ENCODE measurements at regions not wholly inside any gene's neighbourhood (a gene's known extent, or its start where the extent isn't known, plus 50 kb on each side); places are given as distances from the start of the nearest gene placed in this dataset.

- H3K27me3 ChIP-seq (ENCODE audit: control insufficient read depth in 4 of 4, insufficient read depth in 4 of 4, low read length in 3 of 4), result no peaks in the 10 kb centered on the region
- DNase-seq (ENCODE audit: low spot score), result no peak
- 87% methylated on average over 7 of the region's 7 CpGs for WGBS
- no peak overlapping the region for H3K9ac ChIP-seq (ENCODE audit: low read depth in 1 of 2, low read length in 2 of 2)
- H3K27ac ChIP-seq (ENCODE audit: low read depth in 1 of 2, low read length in 2 of 2), result no peak overlapping the region
- no peaks in the 10 kb centered on the region for H3K36me3 ChIP-seq (ENCODE audit: control insufficient read depth in 4 of 4, insufficient read depth in 3 of 4, low read depth in 1 of 4, low read length in 3 of 4)
- H3K9me3 ChIP-seq (ENCODE audit: control insufficient read depth in 4 of 4, low read length in 3 of 4), result no peaks in the 10 kb centered on the region
- TF ChIP-seq TAF1 (conservative IDR thresholded peaks at IDR 0.05) (no peak), RAD21 (IDR thresholded peaks at IDR 0.05) (peak in 1 of 2 donors; percentile 33), EGR1 (IDR thresholded peaks at IDR 0.05; ENCODE audit: low read depth in 2 of 2) (no peak)
- H3K4me1 ChIP-seq (ENCODE audit: control insufficient read depth in 4 of 4, insufficient read depth in 4 of 4, low read length in 3 of 4), result no peaks in the 10 kb centered on the region
- no peak overlapping the region for H3K4me3 ChIP-seq (ENCODE audit: low read depth in 1 of 3, low read length in 3 of 3)
Measured at GRCh38 chr4:24395937-24396336, 188.4 kb downstream of the DHX15 start.

DNA sequence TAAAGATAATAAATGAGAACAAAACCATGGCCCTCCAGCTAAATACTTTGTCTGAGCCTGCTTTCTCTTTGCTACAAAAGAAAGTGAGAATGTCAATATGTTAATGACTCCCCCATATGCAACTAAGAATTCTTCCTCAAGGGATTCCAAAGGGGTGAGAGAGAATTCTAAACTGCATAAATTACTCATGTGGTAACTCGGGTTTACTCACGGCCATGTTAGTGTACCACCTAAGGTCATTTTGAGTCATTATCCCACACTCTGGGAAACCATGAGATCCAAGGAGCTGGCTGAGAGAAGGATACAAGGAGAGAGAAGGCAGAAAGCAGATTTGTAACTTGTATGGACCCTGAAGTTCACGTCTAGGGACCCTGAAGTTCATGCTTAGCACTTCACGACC is 190.3 kb downstream of the DHX15 start:
- Histone ChIP-seq H3K9ac (ENCODE audit: low read depth in 1 of 2, low read length in 2 of 2) (no peak overlapping the region), H3K9me3 (ENCODE audit: control insufficient read depth in 4 of 4, low read length in 3 of 4) (no peaks in the 10 kb centered on the region), H3K4me3 (ENCODE audit: low read depth in 1 of 3, low read length in 3 of 3) (no peak overlapping the region), H3K27ac (ENCODE audit: low read depth in 1 of 2, low read length in 2 of 2) (no peak overlapping the region), H3K36me3 (ENCODE audit: control insufficient read depth in 4 of 4, insufficient read depth in 3 of 4, low read depth in 1 of 4, low read length in 3 of 4) (no peaks in the 10 kb centered on the region), H3K4me1 (ENCODE audit: control insufficient read depth in 4 of 4, insufficient read depth in 4 of 4, low read length in 3 of 4) (no peaks in the 10 kb centered on the region), H3K27me3 (ENCODE audit: control insufficient read depth in 4 of 4, insufficient read depth in 4 of 4, low read length in 3 of 4) (no peaks in the 10 kb centered on the region)
- DNase-seq (ENCODE audit: low spot score), result no peak
- TF ChIP-seq TAF1 (conservative IDR thresholded peaks at IDR 0.05) (no peak), REST (IDR thresholded peaks at IDR 0.05) (no peak), MAX (IDR thresholded peaks at IDR 0.05) (no peak), EGR1 (IDR thresholded peaks at IDR 0.05; ENCODE audit: low read depth in 2 of 2) (no peak), RAD21 (IDR thresholded peaks at IDR 0.05) (no peak), GABPA (IDR thresholded peaks at IDR 0.05 in 1 of 2, conservative IDR thresholded peaks at IDR 0.05 in 1 of 2) (no peak), FOXA1 (IDR thresholded peaks at IDR 0.05) (no peak), SP1 (IDR thresholded peaks at IDR 0.05) (no peak), ZBTB33 (IDR thresholded peaks at IDR 0.05) (no peak), FOXA2 (IDR thresholded peaks at IDR 0.05) (no peak)
- 79% methylated on average over 4 of the region's 4 CpGs for WGBS

- H3K36me3 ChIP-seq (ENCODE audit: control insufficient read depth in 4 of 4, insufficient read depth in 3 of 4, low read depth in 1 of 4, low read length in 3 of 4), result no peaks in the 10 kb centered on the region
- TF ChIP-seq RXRA (IDR thresholded peaks at IDR 0.05) (no peak), HNF4G (IDR thresholded peaks at IDR 0.05) (no peak), REST (IDR thresholded peaks at IDR 0.05) (no peak)
- DNase-seq (ENCODE audit: low spot score), result no peak
- H3K27ac ChIP-seq (ENCODE audit: low read depth in 1 of 2, low read length in 2 of 2), result no peak overlapping the region
- H3K4me3 ChIP-seq (ENCODE audit: low read depth in 1 of 3, low read length in 3 of 3), result no peak overlapping the region
- no peaks in the 10 kb centered on the region for H3K4me1 ChIP-seq (ENCODE audit: control insufficient read depth in 4 of 4, insufficient read depth in 4 of 4, low read length in 3 of 4)
- no peak overlapping the region for H3K9ac ChIP-seq (ENCODE audit: low read depth in 1 of 2, low read length in 2 of 2)
- no peaks in the 10 kb centered on the region for H3K9me3 ChIP-seq (ENCODE audit: control insufficient read depth in 4 of 4, low read length in 3 of 4)
- no peaks in the 10 kb centered on the region for H3K27me3 ChIP-seq (ENCODE audit: control insufficient read depth in 4 of 4, insufficient read depth in 4 of 4, low read length in 3 of 4)
- WGBS, result 74% methylated on average over 5 of the region's 5 CpGs
Measured at GRCh38 chr4:24392613-24393012, 191.7 kb downstream of the DHX15 start.
